ENCODE measurements at regions not wholly inside any gene's neighbourhood (a gene's known extent, or its start where the extent isn't known, plus 50 kb on each side); places are given as distances from the start of the nearest gene placed in this dataset.

GRCh38 chr2:30026091-30027055, 105.0 kb upstream of the ALK start:
- H3K36me3 ChIP-seq, result no peaks in the 10 kb centered on the region
- DNase-seq, result peak; percentile 79

GRCh38 chr2:30029804-30030203, 108.4 kb upstream of the ALK start:
- no peak for DNase-seq
- peaks cover 8% of the 10 kb centered on the region for H3K27me3 ChIP-seq (ENCODE audit: insufficient read depth, low read depth, severe bottlenecking)
- no peak overlapping the region for H3K27ac ChIP-seq
- H3K4me3 ChIP-seq (ENCODE audit: low read depth, low read length), result no peak overlapping the region
- no peaks in the 10 kb centered on the region for H3K9me3 ChIP-seq (ENCODE audit: severe bottlenecking)
- no peak for TF ChIP-seq CTCF (IDR thresholded peaks at IDR 0.05; ENCODE audit: low read depth, low read length)
- H3K36me3 ChIP-seq, result no peaks in the 10 kb centered on the region

More at GRCh38 chr2:30026091-30027055, 105.0 kb upstream of the ALK start:
- peaks cover 8% of the 10 kb centered on the region for H3K27me3 ChIP-seq (ENCODE audit: insufficient read depth, low read depth, severe bottlenecking)
- H3K9me3 ChIP-seq (ENCODE audit: severe bottlenecking), result no peaks in the 10 kb centered on the region
- TF ChIP-seq CTCF (IDR thresholded peaks at IDR 0.05; ENCODE audit: low read depth, low read length), result peak; percentile 96
- H3K27ac ChIP-seq, result no peak overlapping the region
- H3K4me3 ChIP-seq (ENCODE audit: low read depth, low read length), result peak overlapping the region; percentile 12

GRCh38 chr2:30030361-30030760, 109.0 kb upstream of the ALK start:
- no peaks in the 10 kb centered on the region for H3K36me3 ChIP-seq
- H3K27ac ChIP-seq, result no peak overlapping the region
- no peak overlapping the region for H3K4me3 ChIP-seq (ENCODE audit: low read depth, low read length)
- DNase-seq, result no peak
- TF ChIP-seq CTCF (IDR thresholded peaks at IDR 0.05; ENCODE audit: low read depth, low read length), result no peak
- H3K9me3 ChIP-seq (ENCODE audit: severe bottlenecking), result no peaks in the 10 kb centered on the region
- peaks cover 8% of the 10 kb centered on the region for H3K27me3 ChIP-seq (ENCODE audit: insufficient read depth, low read depth, severe bottlenecking)

GRCh38 chr2:30031184-30031583, 109.8 kb upstream of the ALK start:
- Histone ChIP-seq H3K9me3 (ENCODE audit: severe bottlenecking) (no peaks in the 10 kb centered on the region), H3K27ac (no peak overlapping the region), H3K4me3 (ENCODE audit: low read depth, low read length) (no peak overlapping the region), H3K36me3 (no peaks in the 10 kb centered on the region), H3K27me3 (ENCODE audit: insufficient read depth, low read depth, severe bottlenecking) (peaks cover 8% of the 10 kb centered on the region)
- DNase-seq, result no peak
- TF ChIP-seq CTCF (IDR thresholded peaks at IDR 0.05; ENCODE audit: low read depth, low read length), result no peak

GRCh38 chr2:30034052-30034775, 112.6 kb upstream of the YPEL5 start:
- Histone ChIP-seq H3K9me3 (ENCODE audit: severe bottlenecking) (no peaks in the 10 kb centered on the region), H3K4me3 (ENCODE audit: low read depth, low read length) (no peak overlapping the region), H3K36me3 (no peaks in the 10 kb centered on the region), H3K27me3 (ENCODE audit: insufficient read depth, low read depth, severe bottlenecking) (no peaks in the 10 kb centered on the region), H3K27ac (no peak overlapping the region)
- DNase-seq, result no peak
- TF ChIP-seq CTCF (IDR thresholded peaks at IDR 0.05; ENCODE audit: low read depth, low read length), result no peak
